ENCODE measurements at regions not wholly inside any gene's neighbourhood (a gene's known extent, or its start where the extent isn't known, plus 50 kb on each side); places are given as distances from the start of the nearest gene placed in this dataset.

DNA sequence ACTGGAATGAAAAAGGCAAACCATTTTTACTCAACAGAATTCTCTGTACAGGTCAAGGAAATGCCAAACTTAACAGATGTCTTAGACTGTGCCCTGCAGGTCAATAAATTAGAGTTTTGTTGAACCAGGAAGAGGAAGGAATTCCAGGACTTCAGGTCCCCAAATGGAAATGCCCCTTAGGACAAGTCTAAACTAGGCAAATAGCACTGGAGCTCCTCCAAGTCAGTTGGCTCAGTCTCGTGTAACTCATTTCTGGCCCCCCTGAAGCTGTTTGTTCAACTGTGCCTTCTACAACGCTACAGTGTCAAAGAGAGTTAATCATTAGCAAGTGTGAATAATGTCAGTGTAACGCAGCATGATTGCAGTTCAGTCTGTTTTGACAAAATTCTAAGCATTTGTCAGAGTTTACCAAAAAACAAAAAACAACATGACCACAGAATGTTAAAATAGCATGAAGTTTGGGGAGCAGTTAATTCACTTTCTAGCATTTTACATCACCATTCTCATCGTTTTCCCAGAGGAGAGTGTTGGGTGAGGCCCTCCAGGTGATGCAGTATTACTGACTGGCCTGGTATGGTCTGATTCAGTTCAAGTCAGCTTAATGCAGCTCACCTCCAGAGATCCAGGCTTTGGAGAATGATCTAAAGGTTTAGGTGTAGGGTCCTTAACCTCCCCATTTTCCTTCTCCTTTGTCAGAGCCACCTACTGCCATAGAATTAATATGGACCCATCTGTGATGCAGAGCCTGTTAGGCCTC lies 108.1 kb downstream of the AQP4 start:
- 10 to 13% methylated on average over 4 of the region's 4 CpGs for WGBS, 2 donors
- intact Hi-C loops (cut with DNase I): loop anchor here in 1 of 3 donors (10.0 kb wide), 1 partner anchor 93 kb away; no protein-coding TSS in a partner anchor
- Histone ChIP-seq H3K4me3 (no peak overlapping the region), H3K27me3 (no peaks in the 10 kb centered on the region), H3K9me3 (no peaks in the 10 kb centered on the region), H3K4me1 (peaks cover 5 to 48% (median 38%) of the 10 kb centered on the region in 3 donors), H3K27ac (peak overlapping the region; percentile 7 to 70 (median 66)), H3K36me3 (no peaks in the 10 kb centered on the region)
- DNase-seq (peak in 4 of 6 donors; percentile 25 to 70 (median 66)), ATAC-seq (peak; percentile 83 to 93 (median 92)), FAIRE-seq (no peak)
- no peak for TF ChIP-seq CTCF (IDR thresholded peaks at IDR 0.05)

DNA sequence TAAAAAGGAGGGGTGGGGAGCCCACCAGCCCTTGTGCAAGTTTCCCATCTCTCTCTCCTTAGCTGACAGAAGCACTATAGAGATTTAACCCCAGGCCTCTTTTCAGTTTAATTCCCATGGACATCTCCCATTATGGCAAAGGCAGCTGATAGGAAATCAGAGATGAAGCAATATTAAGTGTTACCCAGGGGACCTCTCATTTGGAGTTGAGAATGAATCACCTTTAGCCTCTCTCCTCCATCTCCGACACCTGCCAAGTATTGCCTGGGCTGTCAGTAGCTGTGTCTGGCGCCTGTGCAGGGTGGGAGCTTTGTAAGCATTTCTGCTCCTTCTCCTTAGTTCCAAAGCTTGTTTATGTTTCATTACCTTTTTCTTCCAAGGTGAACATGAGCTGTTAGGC lies 109.0 kb downstream of the AQP4 start:
- no peaks in the 10 kb centered on the region for H3K36me3 ChIP-seq
- no peaks in the 10 kb centered on the region for H3K27me3 ChIP-seq
- no peak overlapping the region for H3K4me3 ChIP-seq
- WGBS, 2 donors: 68 to 71% methylated on average over 2 of the region's 2 CpGs
- peaks cover 5 to 48% (median 38%) of the 10 kb centered on the region in 3 donors for H3K4me1 ChIP-seq
- intact Hi-C loops (cut with DNase I): loop anchor here in 1 of 3 donors (10.0 kb wide), 1 partner anchor 92 kb away; no protein-coding TSS in a partner anchor
- no peaks in the 10 kb centered on the region for H3K9me3 ChIP-seq
- ATAC-seq (peak; percentile 21 to 44 (median 26)), FAIRE-seq (no peak), DNase-seq (no peak)
- TF ChIP-seq CTCF (IDR thresholded peaks at IDR 0.05): no peak
- peak overlapping the region in 3 of 4 donors; percentile 64 to 70 (median 69) for H3K27ac ChIP-seq

DNA sequence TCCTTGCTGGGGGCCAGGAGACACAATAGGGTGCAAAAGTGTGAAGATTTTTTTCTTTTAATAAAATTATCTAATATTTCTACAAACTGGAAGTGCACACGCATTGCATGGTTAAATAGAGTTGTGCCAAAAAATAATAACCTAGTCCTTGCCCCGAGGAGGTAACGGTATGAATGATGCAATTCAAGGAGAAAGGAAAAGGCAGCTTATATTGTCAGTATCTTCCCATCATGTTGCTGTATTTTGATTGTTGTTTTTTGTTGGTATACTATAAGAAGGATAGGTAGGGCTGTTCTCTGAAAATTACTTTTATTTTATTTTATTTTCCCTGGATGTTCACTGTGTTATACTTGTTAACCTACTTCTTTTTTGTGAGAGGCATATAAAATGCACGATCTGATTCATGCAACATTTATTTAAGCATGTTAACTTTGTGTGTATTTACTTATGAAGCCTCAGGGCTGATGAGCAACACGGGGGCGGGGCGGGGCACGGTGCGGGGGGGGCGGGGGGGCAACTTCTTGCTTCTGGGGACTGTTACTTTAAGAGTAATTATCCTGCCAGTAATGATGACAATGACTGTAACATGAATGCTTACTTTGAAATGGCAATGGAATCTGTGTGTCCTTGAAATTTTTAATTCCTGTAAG lies 118.6 kb downstream of the AQP4 start:
- H3K4me1 ChIP-seq: peaks cover 0 to 36% (median 14%) of the 10 kb centered on the region in 3 donors
- no peak for FAIRE-seq
- WGBS, 2 donors: 13 to 16% methylated on average over 10 of the region's 10 CpGs
- H3K36me3 ChIP-seq: no peaks in the 10 kb centered on the region
- ATAC-seq: peak in 1 of 4 donors; percentile 43
- H3K27me3 ChIP-seq: no peaks in the 10 kb centered on the region
- no peak overlapping the region for H3K27ac ChIP-seq
- no peak for DNase-seq
- no peak overlapping the region for H3K4me3 ChIP-seq
- TF ChIP-seq CTCF (IDR thresholded peaks at IDR 0.05): no peak
- no peaks in the 10 kb centered on the region for H3K9me3 ChIP-seq
- intact Hi-C loops (cut with DNase I): no loop called here

DNA sequence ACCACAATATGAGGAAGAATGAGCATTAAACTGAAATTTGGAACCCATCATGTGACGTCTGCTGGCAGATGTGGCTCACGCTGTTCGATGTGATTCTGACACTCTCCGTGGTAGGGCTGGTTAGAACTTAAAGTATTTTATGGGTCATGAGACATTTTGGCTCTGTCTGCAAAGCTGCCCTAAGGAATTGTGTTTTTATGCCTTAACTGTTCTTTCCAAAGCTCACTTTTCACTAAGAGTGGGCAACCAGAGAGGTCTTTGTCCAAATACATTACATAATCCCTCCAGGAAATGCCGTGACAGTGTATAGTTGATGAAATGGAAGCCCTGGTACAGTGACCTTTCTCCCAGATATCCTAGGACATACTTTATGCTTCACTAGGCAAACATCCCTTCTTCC lies 119.1 kb downstream of the AQP4 start:
- FAIRE-seq: no peak
- no peaks in the 10 kb centered on the region for H3K9me3 ChIP-seq
- intact Hi-C loops (cut with DNase I): no loop called here

More for the DNA sequence above, 119.1 kb downstream of the AQP4 start:
- peak in 2 of 4 donors; percentile 13 to 35 for ATAC-seq
- WGBS, 2 donors: 48 to 64% methylated on average over 5 of the region's 5 CpGs
- H3K4me1 ChIP-seq: peaks cover 0 to 36% (median 14%) of the 10 kb centered on the region in 3 donors
- no peak overlapping the region for H3K27ac ChIP-seq
- no peak overlapping the region for H3K4me3 ChIP-seq
- TF ChIP-seq CTCF (IDR thresholded peaks at IDR 0.05): no peak
- no peak for DNase-seq
- no peaks in the 10 kb centered on the region for H3K27me3 ChIP-seq
- H3K36me3 ChIP-seq: no peaks in the 10 kb centered on the region

All from pancreas (tissue), 10 donors.